ENCODE measurements at regions not wholly inside any gene's neighbourhood (a gene's known extent, or its start where the extent isn't known, plus 50 kb on each side); places are given as distances from the start of the nearest gene placed in this dataset.

- no peak for TF ChIP-seq CTCF (IDR thresholded peaks at IDR 0.05 in 8 of 11, conservative IDR thresholded peaks at IDR 0.05 in 3 of 11)
- TF ChIP-seq POLR2AphosphoS5 (IDR thresholded peaks at IDR 0.05), result no peak
These were observed 576.3 kb downstream of the NTRK3 start for GRCh38 chr15:87680208-87680607.
